HG03342 (cell line): ENCODE measurements at regions not wholly inside any gene's neighbourhood (a gene's known extent, or its start where the extent isn't known, plus 50 kb on each side); places are given as distances from the start of the nearest gene placed in this dataset.

Experiments
- ATAC-seq: cut with Tn5 transposase; IDR thresholded peaks from one replicate; pipeline ENCODE4 v1.9.1; 2021; ENCODE audit warnings: mild to moderate bottlenecking, moderate library complexity; ENCODE audit not compliant: unreplicated experiment

GRCh38 chr1:191857600-191857999, 300.7 kb upstream of the RGS18 start:
- ATAC-seq, result no peak

- no peak for ATAC-seq
Observed at GRCh38 chr1:191865479-191865878, 292.8 kb upstream of the RGS18 start.

GRCh38 chr1:191866155-191866554, 292.1 kb upstream of the RGS18 start:
- ATAC-seq, result no peak

GRCh38 chr1:191869790-191870312, 288.4 kb upstream of the RGS18 start:
- ATAC-seq, result peak; percentile 16

- peak; percentile 53 for ATAC-seq
Observed at GRCh38 chr1:191870490-191870889, 287.8 kb upstream of the RGS18 start.

GRCh38 chr1:191875994-191876393, 282.3 kb upstream of the RGS18 start:
- ATAC-seq, result no peak

GRCh38 chr1:191876631-191877030, 281.6 kb upstream of the RGS18 start:
- ATAC-seq, result no peak

GRCh38 chr1:191882870-191883269, 275.4 kb upstream of the RGS18 start:
- no peak for ATAC-seq

- peak; percentile 61 for ATAC-seq
Observed at GRCh38 chr1:191886977-191887376, 271.3 kb upstream of the RGS18 start.

- ATAC-seq, result no peak
Observed at GRCh38 chr1:191888996-191889622, 269.2 kb upstream of the RGS18 start.

GRCh38 chr1:191889623-191890003, 268.6 kb upstream of the RGS18 start:
- no peak for ATAC-seq

GRCh38 chr1:191890433-191891088, 267.7 kb upstream of the RGS18 start:
- ATAC-seq, result no peak

- ATAC-seq, result no peak
Observed at GRCh38 chr1:191892716-191893115, 265.5 kb upstream of the RGS18 start.

- no peak for ATAC-seq
Observed at GRCh38 chr1:191895049-191895448, 263.2 kb upstream of the RGS18 start.

GRCh38 chr1:191895462-191896058, 262.7 kb upstream of the RGS18 start:
- ATAC-seq, result no peak

GRCh38 chr1:191897134-191897533, 261.1 kb upstream of the RGS18 start:
- no peak for ATAC-seq

GRCh38 chr1:191901651-191902050, 256.6 kb upstream of the RGS18 start:
- ATAC-seq, result no peak

- ATAC-seq, result no peak
Observed at GRCh38 chr1:191904991-191905390, 253.3 kb upstream of the RGS18 start.

GRCh38 chr1:191905781-191906180, 252.5 kb upstream of the RGS18 start:
- no peak for ATAC-seq

- ATAC-seq, result no peak
Observed at GRCh38 chr1:191907121-191907520, 251.1 kb upstream of the RGS18 start.

GRCh38 chr1:191910245-191910644, 248.0 kb upstream of the RGS18 start:
- ATAC-seq, result no peak

GRCh38 chr1:191912517-191912916, 245.7 kb upstream of the RGS18 start:
- peak; percentile 75 for ATAC-seq
